Neural cell (in vitro differentiated cells): ENCODE measurements at regions not wholly inside any gene's neighbourhood (a gene's known extent, or its start where the extent isn't known, plus 50 kb on each side); places are given as distances from the start of the nearest gene placed in this dataset.

ENCODE experiments used
- CTCF ChIP-seq: fragments of 450-650 bp; IDR thresholded peaks from 2 replicates; pipeline ENCODE4 v1.5.1; 2014; ENCODE audit warnings: antibody characterized with exemption, mild to moderate bottlenecking, moderate library complexity; ENCODE audit not compliant: poor library complexity, severe bottlenecking
- EP300 ChIP-seq: fragments of 450-650 bp; conservative IDR thresholded peaks from 2 replicates; pipeline ENCODE4 v1.6.1; 2014; ENCODE audit warnings: antibody characterized with exemption, mild to moderate bottlenecking, moderate library complexity; ENCODE audit not compliant: poor library complexity, severe bottlenecking
- EZH2 ChIP-seq: fragments of 200-600, 300-800 bp; shearing (Covaris generic), sonication (generic); IDR thresholded peaks from 2 replicates; pipeline ENCODE4 v1.6.1; 2014; ENCODE audit warnings: antibody characterized with exemption, low read length, borderline replicate concordance, mild to moderate bottlenecking; ENCODE audit not compliant: insufficient read depth, poor library complexity, severe bottlenecking
- MXI1 ChIP-seq: fragments of 450-650 bp; conservative IDR thresholded peaks from 2 replicates; pipeline ENCODE4 v1.6.1; 2014; ENCODE audit warnings: antibody characterized with exemption, mild to moderate bottlenecking; ENCODE audit not compliant: poor library complexity, severe bottlenecking
- POLR2AphosphoS5 ChIP-seq: IDR thresholded peaks from 2 replicates; pipeline ENCODE4 v1.6.1; 2012
- RAD21 ChIP-seq: fragments of 450-650 bp; conservative IDR thresholded peaks from 2 replicates; pipeline ENCODE4 v1.6.1; 2014; ENCODE audit warnings: antibody characterized with exemption, mild to moderate bottlenecking, moderate library complexity
- REST ChIP-seq: IDR thresholded peaks from 2 replicates; pipeline ENCODE4 v1.6.1; 2012; ENCODE audit warnings: borderline replicate concordance
- SMC3 ChIP-seq: fragments of 450-650 bp; conservative IDR thresholded peaks from 2 replicates; pipeline ENCODE4 v1.6.1; 2014; ENCODE audit warnings: antibody characterized with exemption, mild to moderate bottlenecking, moderate library complexity; ENCODE audit not compliant: poor library complexity

GRCh38 chr14:44701563-44702263 is 194.6 kb upstream of the FSCB start:
- no peak for TF ChIP-seq EZH2
- TF ChIP-seq RAD21 = no peak
- no peak for TF ChIP-seq POLR2AphosphoS5
- TF ChIP-seq CTCF = no peak
- TF ChIP-seq REST = no peak
- TF ChIP-seq SMC3 = no peak
- TF ChIP-seq MXI1 = no peak
- TF ChIP-seq EP300 = no peak
